ENCODE measurements at regions not wholly inside any gene's neighbourhood (a gene's known extent, or its start where the extent isn't known, plus 50 kb on each side); places are given as distances from the start of the nearest gene placed in this dataset.

DNA sequence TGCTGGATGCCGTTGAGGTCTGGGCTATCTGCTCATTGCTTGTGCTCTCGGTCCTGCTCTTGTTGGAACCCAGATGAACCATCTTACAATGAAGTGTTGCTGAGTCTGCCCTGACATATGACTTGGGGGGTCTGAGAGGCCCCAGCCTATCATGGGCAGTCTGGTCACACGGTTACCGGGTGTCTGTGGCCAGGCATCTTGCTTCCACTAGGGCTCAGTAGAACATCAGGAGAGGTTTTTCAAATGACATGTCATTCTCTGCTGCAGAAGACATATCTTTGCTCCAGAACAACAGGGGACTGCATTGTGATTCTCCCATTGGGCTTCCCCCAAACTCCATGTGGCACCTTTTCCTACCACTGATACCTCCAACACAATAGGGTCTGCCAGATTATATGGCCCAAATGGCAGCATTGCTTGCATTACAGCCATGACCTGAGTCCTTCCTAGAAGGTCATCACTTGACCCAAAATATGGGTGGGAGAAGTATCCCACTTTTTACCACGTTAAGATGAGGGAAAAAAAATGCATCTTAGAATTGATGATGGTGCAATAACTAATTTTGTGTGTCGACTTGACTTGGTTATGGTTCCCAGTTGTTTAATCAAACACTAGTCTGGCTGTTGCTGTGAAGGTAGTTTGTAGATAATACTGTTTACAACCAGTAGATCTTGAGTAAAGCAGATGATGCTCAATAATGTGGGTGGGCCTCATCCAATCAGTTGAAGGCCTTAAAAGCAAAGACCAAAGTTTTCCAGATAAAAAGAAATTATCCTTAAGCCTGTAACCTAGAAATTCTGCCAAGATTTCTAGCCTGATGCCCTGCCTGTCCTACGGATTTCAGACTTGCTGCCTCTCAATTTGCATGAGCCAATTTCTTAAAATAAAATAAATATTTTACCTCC lies 241.0 kb downstream of the QKI start:
- DNase-seq (ENCODE audit: low spot score), result no peak

DNA sequence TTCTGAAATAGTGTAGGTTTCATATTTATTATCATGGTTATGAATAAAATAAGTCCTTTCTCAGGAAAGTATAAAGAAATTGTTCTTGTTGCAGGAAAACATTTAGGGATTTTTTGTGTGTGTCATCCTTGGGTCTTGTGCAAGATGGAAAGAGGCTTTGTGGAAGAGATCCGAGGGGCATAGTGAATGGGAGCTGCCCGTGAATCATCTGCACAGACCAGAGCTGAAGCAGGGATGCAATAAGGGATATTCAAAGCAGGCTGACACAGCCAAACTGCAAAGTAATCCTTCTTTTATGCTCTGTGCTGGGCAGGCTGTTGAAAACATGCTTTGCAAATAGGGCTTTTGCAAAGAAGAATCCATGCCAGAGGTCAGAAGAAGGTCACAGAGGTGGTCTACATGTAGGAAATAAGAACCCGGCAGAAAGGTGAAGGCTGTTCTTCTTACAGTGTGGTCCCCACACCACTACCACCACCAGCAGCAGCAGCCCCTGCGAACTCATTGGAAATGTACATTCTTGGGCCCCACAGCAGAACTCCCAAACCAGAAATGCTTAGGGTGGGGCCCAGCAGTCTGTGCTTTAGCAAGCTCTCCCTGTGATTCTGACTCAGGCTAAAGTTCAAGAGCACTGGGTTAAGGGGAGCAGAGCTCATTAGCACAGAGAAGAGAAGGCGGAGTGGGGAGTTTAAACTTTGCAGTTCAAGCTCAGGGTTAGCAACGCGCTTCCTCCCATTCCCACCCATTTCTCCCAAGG lies 237.6 kb downstream of the QKI start:
- DNase-seq (ENCODE audit: low spot score), result no peak

DNA sequence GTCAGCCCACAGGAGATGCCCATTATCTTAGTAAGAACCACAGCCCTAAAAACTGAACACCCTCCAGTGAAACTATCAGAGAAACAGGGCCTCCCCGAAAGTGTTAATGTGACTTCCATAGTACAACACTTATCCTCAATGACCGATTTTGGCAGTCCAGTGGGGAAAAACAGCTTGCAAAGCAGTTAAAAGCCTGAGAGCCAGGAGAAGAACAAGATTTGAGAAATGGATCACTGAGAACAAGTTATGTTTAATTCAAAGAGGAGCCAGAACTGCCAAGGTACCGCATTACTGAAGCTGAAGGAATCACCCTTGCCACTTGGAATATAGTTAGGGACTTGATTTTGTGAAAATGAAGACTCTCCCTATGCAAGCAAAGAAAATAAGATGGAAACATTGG lies 236.9 kb downstream of the QKI start:
- no peak for DNase-seq (ENCODE audit: low spot score)

DNA sequence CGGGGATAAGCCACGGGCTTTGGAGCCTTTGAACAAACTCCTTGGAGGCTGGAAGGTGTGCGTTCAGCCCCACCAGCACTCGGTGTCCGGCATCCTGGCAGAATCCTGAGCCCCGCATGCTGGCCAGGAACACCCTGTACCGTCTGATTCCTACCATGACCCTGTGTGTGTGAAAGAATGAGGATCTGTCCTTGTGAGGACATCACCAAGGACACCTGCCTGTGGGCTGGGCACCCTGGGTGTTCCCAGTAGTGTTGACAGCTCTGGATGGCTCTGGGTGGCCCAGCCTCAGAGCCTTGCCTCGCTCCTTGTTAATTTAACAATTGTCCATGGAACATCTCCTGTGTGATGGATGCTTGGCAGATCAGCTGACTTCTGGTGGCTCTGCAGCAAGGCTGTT lies 234.3 kb downstream of the QKI start:
- DNase-seq (ENCODE audit: low spot score), result no peak

DNA sequence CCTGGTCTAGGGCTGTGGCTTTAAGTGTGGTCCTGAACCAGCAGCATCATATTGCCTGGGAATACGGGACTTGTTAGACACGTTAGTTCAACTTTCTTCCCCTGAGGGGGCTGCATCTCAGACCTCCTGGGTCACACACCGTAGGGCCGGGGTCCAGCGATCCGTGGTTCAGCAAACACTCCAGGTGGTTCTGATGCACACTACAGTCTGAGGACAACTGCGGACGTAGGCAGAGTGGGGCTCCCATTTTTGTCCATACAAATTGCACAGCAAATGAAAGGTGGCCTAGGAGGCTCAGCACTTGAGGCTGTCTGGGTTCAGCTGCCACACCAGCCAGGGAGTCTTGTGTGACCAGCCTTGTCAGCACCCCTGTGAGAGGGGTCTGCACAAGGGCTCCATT lies 233.1 kb downstream of the QKI start:
- DNase-seq (ENCODE audit: low spot score), result no peak

DNA sequence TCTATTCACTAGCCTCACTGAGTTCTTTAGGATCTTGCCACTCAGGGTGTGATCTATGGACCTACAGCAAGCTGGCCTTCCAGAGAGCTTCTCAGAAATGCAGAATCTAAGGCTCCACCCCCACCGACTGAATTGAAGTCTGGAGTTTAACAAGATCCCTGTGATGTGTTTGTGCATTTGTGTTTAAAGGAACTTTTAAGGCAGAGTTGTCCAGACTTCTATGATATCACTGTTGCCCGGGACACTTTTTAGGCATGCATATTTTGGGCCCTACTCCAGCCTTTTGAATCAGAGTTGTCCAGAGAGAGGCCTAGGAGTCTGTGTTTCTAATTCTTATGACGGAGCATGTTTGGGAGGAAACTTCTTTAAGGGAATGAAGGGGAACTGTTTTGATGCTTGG lies 232.3 kb downstream of the QKI start:
- DNase-seq (ENCODE audit: low spot score), result no peak

DNA sequence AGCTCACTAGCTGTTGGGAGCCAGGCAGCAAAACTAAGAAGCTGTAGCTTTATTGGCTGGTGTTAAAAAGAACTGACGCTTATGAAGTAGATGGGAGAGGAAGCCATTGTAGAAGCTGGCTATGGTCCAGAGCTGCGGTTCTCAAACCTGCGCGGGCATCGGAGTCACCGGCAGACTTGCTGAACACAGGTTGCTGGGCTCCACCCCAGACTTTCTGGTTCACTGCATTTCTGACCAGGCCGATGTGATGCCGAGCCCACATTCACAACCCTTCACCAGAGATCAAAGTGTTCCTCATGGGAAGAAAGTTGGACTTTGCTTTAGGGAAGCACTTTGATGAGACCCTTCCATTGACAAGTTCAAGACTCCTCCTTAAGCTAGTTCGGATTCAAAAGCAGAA lies 231.6 kb downstream of the QKI start:
- no peak for DNase-seq (ENCODE audit: low spot score)

DNA sequence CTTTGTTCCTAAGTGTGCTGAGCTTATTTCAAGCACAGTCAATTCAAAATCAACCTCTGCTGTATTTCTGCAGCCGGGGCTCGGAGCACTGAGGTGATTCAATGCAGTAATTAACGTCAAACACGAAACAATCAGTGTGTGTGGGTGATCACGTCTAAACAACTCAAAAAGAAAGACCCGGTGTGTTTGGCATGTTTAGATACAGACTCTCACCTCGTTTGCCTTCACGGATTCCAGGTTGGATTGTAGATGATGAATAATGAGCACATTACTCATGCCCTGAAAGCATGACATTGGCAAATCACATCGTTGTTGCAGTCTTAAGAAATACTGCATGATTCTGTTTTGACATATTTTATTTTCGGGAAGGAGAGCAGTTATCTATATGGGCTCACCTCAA lies 231.0 kb downstream of the QKI start:
- DNase-seq (ENCODE audit: low spot score), result no peak

DNA sequence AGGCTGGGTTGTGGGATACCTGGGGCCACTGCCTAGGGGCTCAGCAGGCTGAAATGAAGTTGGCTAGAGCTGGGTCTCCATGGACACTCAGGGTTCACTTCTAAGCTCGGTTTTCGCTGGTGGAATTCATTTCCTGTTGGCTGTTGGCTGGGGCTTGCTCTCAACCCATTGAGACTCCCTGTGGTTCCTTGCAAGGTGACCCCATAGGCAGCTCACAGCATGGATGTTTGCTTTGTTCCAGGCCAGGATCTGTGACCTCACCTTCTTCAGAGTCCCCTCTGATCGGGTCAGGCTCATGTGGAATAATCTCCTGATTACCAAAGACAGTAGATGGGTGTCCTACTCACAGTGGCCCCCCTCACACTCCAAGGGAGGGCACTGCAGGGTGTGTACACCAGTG lies 229.3 kb downstream of the QKI start:
- DNase-seq (ENCODE audit: low spot score), result no peak

DNA sequence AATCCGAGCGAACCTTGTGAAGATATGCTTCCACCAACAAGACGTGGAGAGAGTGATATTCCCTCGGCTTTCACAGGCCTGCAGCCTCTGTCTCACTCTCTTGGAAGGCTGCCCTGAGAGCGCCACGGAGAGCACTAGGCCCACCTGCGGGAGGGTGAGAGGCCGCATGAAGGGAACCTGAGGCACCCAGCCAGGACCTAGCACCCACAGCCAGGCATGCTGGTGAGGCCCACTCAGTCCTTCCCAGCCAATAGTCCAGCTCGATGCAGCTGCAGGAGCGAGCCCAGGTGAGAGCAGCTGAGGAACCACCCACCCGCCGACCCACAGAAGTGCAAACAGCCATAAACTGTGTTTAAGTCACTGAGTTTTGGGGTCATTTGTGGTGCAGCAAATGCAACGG lies 227.2 kb downstream of the QKI start:
- no peak for DNase-seq (ENCODE audit: low spot score)

DNA sequence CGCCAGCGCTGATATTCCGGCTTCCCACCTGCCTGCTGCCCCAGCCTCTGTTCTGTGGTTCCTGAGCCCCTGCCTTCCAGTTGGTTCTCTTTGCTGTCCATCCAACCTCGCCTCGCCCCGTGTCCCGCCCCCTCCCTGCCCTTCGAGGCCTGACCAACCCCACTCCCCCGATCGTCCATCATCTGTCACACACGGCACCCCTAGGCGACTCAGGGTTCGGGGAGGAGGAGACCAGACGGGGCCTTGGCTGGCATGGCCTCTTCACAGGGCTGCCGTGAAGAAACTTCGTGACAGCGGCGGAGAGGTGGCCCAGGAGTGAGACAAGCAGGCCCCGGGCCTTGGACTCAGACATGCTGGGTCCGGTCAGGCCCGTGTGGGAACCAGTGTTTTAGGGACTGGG lies 226.1 kb downstream of the QKI start:
- DNase-seq (ENCODE audit: low spot score), result no peak

DNA sequence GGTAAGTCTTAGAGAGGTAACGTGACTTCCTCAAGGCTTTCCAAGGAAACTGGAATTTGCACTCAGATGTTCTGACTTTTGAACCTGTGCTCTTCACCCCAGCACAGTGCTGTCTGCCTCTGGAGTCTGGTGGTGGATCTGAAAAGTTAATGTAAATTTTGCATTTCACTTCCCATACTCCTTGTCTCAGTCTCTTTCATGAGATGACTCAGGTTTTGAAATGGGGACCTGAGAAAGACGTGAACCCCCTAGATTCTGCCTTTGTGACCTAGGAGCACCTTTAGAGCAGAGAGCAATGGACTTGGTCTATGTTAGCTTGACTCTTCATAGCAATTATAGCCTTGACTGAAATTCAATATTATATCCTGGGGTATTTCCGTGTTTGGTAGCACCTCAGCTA lies 223.0 kb downstream of the QKI start:
- DNase-seq (ENCODE audit: low spot score), result no peak

DNA sequence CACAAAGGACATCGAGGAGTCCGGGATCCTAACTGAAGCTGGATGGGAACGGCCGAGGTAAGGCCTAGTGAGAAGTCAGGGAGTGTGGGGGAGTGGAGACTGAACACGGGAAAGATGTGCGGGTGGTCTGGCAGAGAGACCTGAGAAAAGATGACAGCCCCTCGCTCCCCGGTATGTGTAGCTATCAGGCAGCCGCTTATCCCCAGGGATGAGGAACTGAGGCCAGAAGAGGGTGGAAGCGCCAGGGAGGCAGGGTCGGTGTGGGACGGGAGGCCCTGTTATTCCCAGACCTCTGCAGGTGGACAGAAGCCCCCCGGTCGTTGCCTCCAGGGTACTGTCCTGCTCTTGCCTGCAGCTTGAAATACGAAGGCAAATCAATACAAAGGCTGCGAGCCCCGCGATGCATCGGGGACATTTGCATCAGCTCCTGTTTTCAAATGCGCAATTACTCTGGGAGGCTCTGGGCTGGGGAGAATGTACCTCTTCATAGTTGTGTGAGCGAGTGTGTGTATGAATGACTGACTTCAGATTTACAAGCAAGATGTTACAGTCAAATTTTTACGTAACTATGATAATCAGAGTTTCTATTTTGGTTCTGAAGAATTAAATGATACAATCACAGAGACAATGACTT lies 221.3 kb downstream of the QKI start:
- no peak for DNase-seq (ENCODE audit: low spot score)

DNA sequence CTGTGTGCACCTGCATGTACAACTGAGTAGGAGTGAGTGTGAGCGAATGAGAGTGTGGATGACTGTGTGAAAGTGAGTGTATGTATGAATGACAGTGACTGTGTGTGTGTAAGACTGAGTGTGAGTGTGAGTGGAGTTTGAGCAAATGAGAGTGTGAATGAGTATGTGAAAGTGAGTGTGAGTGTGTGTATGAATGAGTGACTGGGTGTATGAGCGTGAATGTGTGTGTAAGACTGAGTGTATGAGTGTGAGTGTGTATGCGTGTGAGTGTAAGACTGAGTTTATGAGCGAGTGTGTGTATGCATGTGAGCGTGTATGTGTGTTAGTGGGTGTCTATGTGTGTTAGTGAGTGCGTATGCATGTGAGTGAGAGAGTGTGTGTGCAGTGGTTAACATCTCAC lies 220.8 kb downstream of the QKI start:
- DNase-seq (ENCODE audit: low spot score), result no peak

DNA sequence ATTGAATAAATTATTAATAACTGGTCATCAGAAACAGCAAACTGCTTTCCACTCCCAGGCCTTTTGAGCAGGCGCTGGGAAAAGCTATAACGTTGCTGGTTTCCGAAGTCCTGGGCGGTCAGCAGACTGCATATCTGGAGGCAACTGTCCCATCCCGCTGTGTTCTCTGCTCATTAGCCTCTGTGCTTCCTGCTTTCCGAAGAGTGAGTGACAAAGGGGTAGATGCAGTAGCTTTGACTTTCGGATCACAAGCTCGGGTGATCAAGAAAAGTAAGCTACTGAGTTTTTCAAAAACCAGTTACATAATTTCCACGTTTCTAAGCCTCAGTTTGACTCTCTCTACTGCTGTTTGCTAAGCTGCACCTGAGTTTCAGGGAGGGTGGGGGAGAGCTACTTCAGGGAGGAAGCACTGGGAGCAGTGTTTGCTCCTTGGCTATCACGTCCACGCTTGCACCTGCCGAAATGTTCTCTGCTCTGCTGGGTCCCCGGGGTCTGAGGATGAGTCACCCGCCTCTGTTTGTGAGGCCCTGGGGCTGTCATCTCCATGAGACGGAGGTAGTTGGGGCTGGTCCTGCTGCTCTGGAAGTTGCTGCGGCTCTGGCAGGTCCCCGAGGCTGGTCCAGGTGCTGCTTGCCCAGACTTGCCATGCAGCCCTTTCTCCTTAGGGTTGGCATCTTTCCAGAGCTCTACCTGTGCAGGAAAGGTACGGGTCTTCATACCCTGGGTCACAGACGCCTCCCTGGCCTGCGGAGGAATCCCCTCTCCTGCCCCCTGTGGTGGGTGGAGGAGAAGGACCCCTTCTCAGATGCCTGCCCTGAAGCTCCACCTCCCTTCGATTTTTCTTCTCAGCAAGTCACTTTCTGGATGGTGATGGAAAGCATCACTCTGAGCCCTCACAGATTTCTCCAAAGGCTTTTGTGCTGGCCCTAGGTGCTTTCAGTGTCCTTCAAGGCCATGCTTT lies 220.0 kb downstream of the QKI start:
- no peak for DNase-seq (ENCODE audit: low spot score)

DNA sequence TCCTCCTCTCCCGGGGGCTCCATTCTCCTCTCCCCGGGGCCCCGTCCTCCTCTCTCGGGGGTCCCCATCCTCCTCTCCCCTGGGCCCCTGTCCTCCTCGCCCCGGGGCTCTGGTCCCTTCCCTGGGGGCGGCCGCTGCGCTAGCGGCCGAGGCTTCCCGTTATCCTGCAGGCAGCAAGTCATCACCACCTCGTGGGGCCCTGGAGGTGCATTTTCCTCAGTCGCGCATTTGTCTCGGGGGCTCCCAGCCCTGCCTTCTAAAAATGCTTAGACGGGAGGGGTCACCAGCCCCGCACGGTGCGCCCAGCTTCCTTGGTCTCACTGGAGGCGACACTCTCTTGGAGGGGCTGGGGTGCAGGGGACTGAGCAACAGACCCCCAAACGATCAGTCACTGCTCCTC lies 216.5 kb downstream of the QKI start:
- no peak for DNase-seq (ENCODE audit: low spot score)

DNA sequence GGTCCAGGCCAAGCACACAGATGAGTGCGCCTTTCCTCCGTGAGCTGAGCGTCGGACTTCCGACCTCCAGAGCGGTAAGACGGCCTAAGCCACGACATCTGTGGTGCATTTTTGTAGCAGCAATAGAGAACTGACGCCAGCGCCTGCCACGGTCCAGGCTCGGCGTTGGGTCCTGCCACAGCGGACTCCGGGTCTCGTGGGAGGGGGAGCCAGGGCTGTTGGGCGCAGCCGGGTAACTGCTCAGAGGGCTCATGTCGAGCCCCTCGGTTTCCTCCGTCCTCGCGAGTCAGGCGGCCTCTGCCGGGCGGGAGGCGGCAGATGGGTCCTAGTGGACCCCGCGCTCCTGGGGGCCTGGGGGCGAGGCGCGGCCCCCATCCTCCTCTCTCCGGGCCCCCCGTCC lies 216.1 kb downstream of the QKI start:
- no peak for DNase-seq (ENCODE audit: low spot score)

DNA sequence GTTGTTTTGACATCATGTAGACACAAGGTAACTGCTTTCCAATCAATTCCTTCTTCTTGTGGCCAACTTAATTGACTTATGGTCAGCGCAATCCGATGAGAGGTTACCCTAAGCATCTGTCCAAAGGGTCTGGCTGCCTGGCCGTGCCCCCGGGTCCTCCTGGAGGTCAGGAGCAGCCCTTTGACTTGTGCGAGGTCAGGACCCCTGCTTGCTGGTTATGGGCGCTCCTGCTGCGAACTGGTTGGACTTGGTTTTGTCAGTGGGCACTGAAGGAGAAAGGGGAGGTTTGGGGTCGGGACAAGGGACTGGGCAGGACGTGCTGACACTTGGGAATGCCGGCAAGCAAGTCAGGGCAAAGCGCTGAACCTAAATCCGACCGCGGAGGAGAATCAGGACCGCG lies 215.6 kb downstream of the QKI start:
- DNase-seq (ENCODE audit: low spot score), result no peak
